ENCODE measurements at regions not wholly inside any gene's neighbourhood (a gene's known extent, or its start where the extent isn't known, plus 50 kb on each side); places are given as distances from the start of the nearest gene placed in this dataset.

DNA sequence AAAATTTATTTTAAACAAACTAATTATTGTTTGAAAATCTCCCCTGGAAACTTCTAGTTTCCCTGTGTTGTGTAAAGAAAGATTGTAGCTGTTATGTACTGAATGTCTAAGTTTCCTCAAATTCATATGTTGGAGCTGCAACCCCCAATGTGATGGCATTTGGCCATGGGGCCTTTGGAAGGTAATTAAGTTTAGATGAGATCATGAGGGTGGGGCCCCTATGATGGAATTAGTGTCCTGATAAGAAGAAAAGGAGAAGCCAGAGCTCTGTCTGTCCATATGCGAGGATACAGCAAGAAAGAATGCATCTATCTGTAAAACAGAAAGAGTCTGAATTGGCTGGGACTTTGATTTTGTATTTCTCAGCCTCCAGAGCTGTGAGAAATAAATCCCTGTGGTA, 179.5 kb downstream of the STK31 start:
- no peak for TF ChIP-seq EZH2 (IDR thresholded peaks at IDR 0.05; ENCODE audit: insufficient read depth, poor library complexity, severe bottlenecking)
- no peak for TF ChIP-seq EZH2phosphoT487 (IDR thresholded peaks at IDR 0.05; ENCODE audit: insufficient read depth, low read depth)
